ENCODE measurements at regions not wholly inside any gene's neighbourhood (a gene's known extent, or its start where the extent isn't known, plus 50 kb on each side); places are given as distances from the start of the nearest gene placed in this dataset.
A peak's percentile ranks its signal among the peaks of the same experiment; 100 is the strongest.

GRCh38 chr11:76603202-76603601, 67.3 kb downstream of the LRRC32 start:
- Histone ChIP-seq H3K4me3 (no peak overlapping the region), H3K9me3 (no peaks in the 10 kb centered on the region), H3K4me1 (ENCODE audit: insufficient read depth) (peaks cover 35% of the 10 kb centered on the region), H3K27ac (peak overlapping the region; percentile 59 to 64), H3K27me3 (no peaks in the 10 kb centered on the region), H3K36me3 (no peaks in the 10 kb centered on the region)
- intact Hi-C loops (cut with DNase I): no loop called here
- TF ChIP-seq EP300 (IDR thresholded peaks at IDR 0.05): no peak
- no peak for TF ChIP-seq CTCF (IDR thresholded peaks at IDR 0.05)
- TF ChIP-seq POLR2A (IDR thresholded peaks at IDR 0.05): no peak
- peak in 1 of 5 donors; percentile 13 for DNase-seq
- WGBS, 3 donors: 86 to 95% (median 91%) methylated on average over 4 of the region's 4 CpGs
